Activated B cell treated with CpG ODN at 0.5 μM for 24 hours (primary cell): ENCODE measurements at regions not wholly inside any gene's neighbourhood (a gene's known extent, or its start where the extent isn't known, plus 50 kb on each side); places are given as distances from the start of the nearest gene placed in this dataset.

Experiments
- ATAC-seq: fragments of 200-7000 bp; cut with Tn5 transposase; one replicate; pipeline ENCODE4 v1.10.0; 2021; ENCODE audit warnings: low read depth, mild to moderate bottlenecking, moderate library complexity
- CTCF ChIA-PET: fragments of 350-600 bp; sonication (Branson Sonifier 250); formaldehyde crosslinking; loops from one replicate; lab custom pipeline; 2021; ENCODE audit warnings: antibody characterized with exemption; lab: Charles Lee
- POLR2A ChIA-PET: fragments of 350-600 bp; sonication (Branson Sonifier 250); formaldehyde crosslinking; loops from one replicate; lab custom pipeline; 2021; ENCODE audit warnings: antibody characterized with exemption; lab: Charles Lee
- DNase-seq: peaks from one replicate; pipeline ENCODE4 v3.0.0; 2022
- H3K27ac Mint-ChIP-seq: one replicate; pipeline ENCODE4 v1.8.0; 2020; ENCODE audit warnings: mixed read lengths
- H3K27me3 Mint-ChIP-seq: one replicate; pipeline ENCODE4 v1.8.0; 2021; ENCODE audit warnings: mixed read lengths
- H3K36me3 Mint-ChIP-seq: one replicate; pipeline ENCODE4 v1.8.0; 2021; ENCODE audit warnings: low read depth, mixed read lengths
- H3K4me1 Mint-ChIP-seq: one replicate; pipeline ENCODE4 v1.8.0; 2021; ENCODE audit warnings: mixed read lengths
- H3K4me3 Mint-ChIP-seq: one replicate; pipeline ENCODE4 v1.8.0; 2020; ENCODE audit warnings: mild to moderate bottlenecking, mixed read lengths
- H3K9me3 Mint-ChIP-seq: one replicate; pipeline ENCODE4 v1.8.0; 2020; ENCODE audit warnings: mixed read lengths
- CTCF ChIP-seq: fragments of 200-600 bp; IDR thresholded peaks from one replicate; pipeline ENCODE4 v1.8.0; 2022; ENCODE audit warnings: antibody characterized with exemption, mild to moderate bottlenecking
- intact Hi-C: fragments of 100-400 bp; cut with micrococcal nuclease; formaldehyde crosslinking; loops from one replicate; pipeline ENCODE4 v1.15.1; 2024

DNA sequence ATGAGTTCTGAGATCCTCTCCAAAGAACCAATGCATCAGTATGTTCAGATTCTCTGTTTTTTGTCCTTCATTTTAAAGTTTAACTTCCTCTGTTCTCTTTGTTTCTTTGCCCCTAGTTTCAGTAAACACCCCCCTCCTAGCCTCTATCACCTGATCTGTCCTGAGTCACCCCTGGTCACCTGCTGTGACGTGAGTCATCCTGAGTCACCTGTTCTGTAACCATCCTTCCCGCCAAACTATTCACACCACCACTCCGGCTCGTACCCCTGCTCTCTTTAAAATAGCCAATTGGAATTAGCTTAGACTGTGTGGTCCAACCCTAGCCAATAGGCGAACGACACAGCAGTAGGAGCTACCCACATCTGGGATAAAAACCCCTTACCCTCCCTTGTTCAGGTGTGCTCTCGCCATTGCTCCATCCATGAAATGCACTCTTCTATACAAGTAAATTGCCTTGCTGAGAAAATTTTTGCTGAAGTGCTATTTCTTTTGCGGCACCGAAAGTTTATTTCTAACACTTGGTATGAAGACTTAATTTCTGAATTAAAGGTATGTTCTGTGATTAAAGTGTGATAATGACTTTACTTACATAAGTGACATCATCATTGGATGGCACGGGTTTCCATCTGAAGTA, 318.4 kb downstream of the AASDHPPT start:
- intact Hi-C loops, result no loop called here
- H3K9me3 Mint-ChIP-seq, result peaks cover 10% of the 10 kb centered on the region
- no peak overlapping the region for H3K27ac Mint-ChIP-seq
- DNase-seq (no peak), ATAC-seq (no peak)
- H3K27me3 Mint-ChIP-seq, result no peaks in the 10 kb centered on the region
- H3K4me3 Mint-ChIP-seq, result no peak overlapping the region
- ChIA-PET CTCF (no interaction called here), POLR2A (no interaction called here)
- H3K36me3 Mint-ChIP-seq, result no peaks in the 10 kb centered on the region
- no peaks in the 10 kb centered on the region for H3K4me1 Mint-ChIP-seq
- no peak for TF ChIP-seq CTCF

GRCh38 chr11:106397787-106398501, 320.5 kb downstream of the AASDHPPT start:
- H3K27me3 Mint-ChIP-seq, result no peaks in the 10 kb centered on the region
- peaks cover 10% of the 10 kb centered on the region for H3K9me3 Mint-ChIP-seq
- ChIA-PET POLR2A (no interaction called here), CTCF (no interaction called here)
- no peak overlapping the region for H3K27ac Mint-ChIP-seq
- ATAC-seq, result no peak
- no peak for DNase-seq
- TF ChIP-seq CTCF, result no peak
- no peaks in the 10 kb centered on the region for H3K36me3 Mint-ChIP-seq
- intact Hi-C loops, result no loop called here
- H3K4me3 Mint-ChIP-seq, result no peak overlapping the region
- no peaks in the 10 kb centered on the region for H3K4me1 Mint-ChIP-seq

GRCh38 chr11:106398502-106399075, 321.1 kb downstream of the AASDHPPT start:
- TF ChIP-seq CTCF, result no peak
- CTCF ChIA-PET, result no interaction called here
- Mint-ChIP-seq H3K4me1 (no peaks in the 10 kb centered on the region), H3K9me3 (peaks cover 10% of the 10 kb centered on the region), H3K27me3 (no peaks in the 10 kb centered on the region), H3K27ac (no peak overlapping the region), H3K36me3 (no peaks in the 10 kb centered on the region), H3K4me3 (no peak overlapping the region)
- intact Hi-C loops, result no loop called here
- DNase-seq (no peak), ATAC-seq (no peak)
- POLR2A ChIA-PET, result no interaction called here

DNA sequence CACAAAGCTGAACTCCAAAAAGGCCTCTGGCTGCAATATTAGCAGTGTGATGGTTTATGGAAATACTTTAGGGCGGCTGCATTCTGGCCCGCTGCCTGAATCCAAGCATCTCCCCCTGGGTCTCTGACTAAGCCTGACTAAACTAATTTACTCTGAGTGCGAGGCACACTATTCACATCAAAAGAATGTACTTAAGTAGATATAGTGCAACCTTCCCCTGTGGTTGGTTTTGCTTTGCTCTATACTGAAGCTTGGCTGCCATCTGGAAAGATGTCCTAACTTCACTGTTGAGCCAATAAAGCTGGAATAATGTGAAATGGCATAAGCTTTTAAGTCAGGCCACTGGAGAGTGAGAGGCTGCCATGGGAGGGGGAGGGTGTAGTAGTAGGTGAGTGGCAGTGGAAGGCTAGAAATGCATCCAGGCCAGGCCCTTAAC, 321.6 kb downstream of the AASDHPPT start:
- DNase-seq (no peak), ATAC-seq (no peak)
- Mint-ChIP-seq H3K27me3 (no peaks in the 10 kb centered on the region), H3K9me3 (peaks cover 10% of the 10 kb centered on the region), H3K4me1 (no peaks in the 10 kb centered on the region), H3K27ac (no peak overlapping the region), H3K4me3 (no peak overlapping the region), H3K36me3 (no peaks in the 10 kb centered on the region)
- ChIA-PET POLR2A (no interaction called here), CTCF (no interaction called here)
- no peak for TF ChIP-seq CTCF
- intact Hi-C loops, result no loop called here

DNA sequence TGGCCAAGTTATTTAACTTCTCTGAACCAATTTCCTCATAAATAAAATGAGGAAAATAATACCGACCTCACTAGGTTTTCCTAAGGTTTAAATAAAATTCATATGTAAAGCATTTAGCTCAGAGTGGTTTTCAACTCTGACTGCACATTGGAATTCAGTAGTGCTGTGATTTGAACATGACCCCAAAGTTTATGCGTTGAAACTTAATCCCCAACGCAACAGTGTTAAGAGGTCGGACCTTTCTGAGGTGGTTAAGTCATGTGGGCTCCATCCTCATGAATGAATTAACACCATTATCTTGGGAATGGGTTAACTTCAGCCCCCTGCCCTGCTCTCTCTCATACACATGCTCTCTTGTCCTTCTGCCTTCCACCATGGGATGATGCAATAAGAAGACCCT, 322.2 kb downstream of the AASDHPPT start:
- POLR2A ChIA-PET, result no interaction called here
- Mint-ChIP-seq H3K36me3 (no peaks in the 10 kb centered on the region), H3K27ac (no peak overlapping the region), H3K4me1 (no peaks in the 10 kb centered on the region), H3K4me3 (no peak overlapping the region), H3K9me3 (peaks cover 10% of the 10 kb centered on the region), H3K27me3 (no peaks in the 10 kb centered on the region)
- ATAC-seq (no peak), DNase-seq (no peak)
- CTCF ChIA-PET, result no interaction called here
- TF ChIP-seq CTCF, result no peak
- intact Hi-C loops, result no loop called here
